Mucosa of descending colon (tissue), 3 donors: ENCODE measurements at regions not wholly inside any gene's neighbourhood (a gene's known extent, or its start where the extent isn't known, plus 50 kb on each side); places are given as distances from the start of the nearest gene placed in this dataset.

Experiments used
- ATAC-seq: fragments of 200-7000 bp; cut with Tn5 transposase; one replicate; pipeline ENCODE4 v1.9.1; 2020; ENCODE audit warnings: mild to moderate bottlenecking, moderate library complexity
- DNase-seq, 3 donors: peaks; one replicate each; pipeline ENCODE4 v3.0.0-alpha.2; 2020
- H3K36me3 ChIP-seq: fragments of 200-600 bp; one replicate; pipeline ENCODE4 v1.8.0; 2021; ENCODE audit warnings: low read depth, mild to moderate bottlenecking
- H3K4me1 ChIP-seq: fragments of 200-600 bp; one replicate; pipeline ENCODE4 v1.8.0; 2021; ENCODE audit warnings: low read depth, mild to moderate bottlenecking
- H3K4me3 ChIP-seq: fragments of 200-600 bp; one replicate; pipeline ENCODE4 v1.8.0; 2021; ENCODE audit warnings: mild to moderate bottlenecking
- H3K9me3 ChIP-seq: fragments of 200-600 bp; one replicate; pipeline ENCODE4 v1.8.0; 2021; ENCODE audit warnings: mild to moderate bottlenecking
- CTCF ChIP-seq: fragments of 200-600 bp; IDR thresholded peaks from one replicate; pipeline ENCODE4 v1.8.0; 2022; ENCODE audit warnings: antibody characterized with exemption, mild to moderate bottlenecking
- intact Hi-C, 2 donors: fragments of 100-400 bp; cut with DNase I in 1 of 2; cut with micrococcal nuclease in 1 of 2; formaldehyde crosslinking; loops; one replicate each; pipeline versions ENCODE4 v1.11.0 to v1.11.1; 2022; cut with DNase I, micrococcal nuclease
- donor health status: DM: no; HTN: no; CAD: no; lungs with moderate emphysema.
- donor health status: DM: no; HTN: no; CAD: no.
- donor health status: DM: no; HTN: yes; CAD: no.

- DNase-seq: no peak
- Histone ChIP-seq H3K4me1 (no peaks in the 10 kb centered on the region), H3K36me3 (no peaks in the 10 kb centered on the region), H3K9me3 (no peaks in the 10 kb centered on the region), H3K4me3 (no peak overlapping the region)
- no peak for ATAC-seq
- no peak for TF ChIP-seq CTCF
- intact Hi-C loops: no loop called here
Observed at GRCh38 chr12:13576935-13577500, 380.5 kb downstream of the EMP1 start.

GRCh38 chr12:13573698-13574321 is 377.3 kb downstream of the EMP1 start:
- intact Hi-C loops: no loop called here
- Histone ChIP-seq H3K9me3 (no peaks in the 10 kb centered on the region), H3K4me1 (no peaks in the 10 kb centered on the region), H3K36me3 (no peaks in the 10 kb centered on the region), H3K4me3 (no peak overlapping the region)
- DNase-seq (no peak), ATAC-seq (peak; percentile 72)
- TF ChIP-seq CTCF: no peak

- H3K4me1 ChIP-seq: no peaks in the 10 kb centered on the region
- intact Hi-C loops: no loop called here
- H3K36me3 ChIP-seq: no peaks in the 10 kb centered on the region
- no peaks in the 10 kb centered on the region for H3K9me3 ChIP-seq
- ATAC-seq (no peak), DNase-seq (no peak)
- no peak overlapping the region for H3K4me3 ChIP-seq
- no peak for TF ChIP-seq CTCF
Observed at GRCh38 chr12:13571035-13571434, 374.5 kb downstream of the EMP1 start.

DNA sequence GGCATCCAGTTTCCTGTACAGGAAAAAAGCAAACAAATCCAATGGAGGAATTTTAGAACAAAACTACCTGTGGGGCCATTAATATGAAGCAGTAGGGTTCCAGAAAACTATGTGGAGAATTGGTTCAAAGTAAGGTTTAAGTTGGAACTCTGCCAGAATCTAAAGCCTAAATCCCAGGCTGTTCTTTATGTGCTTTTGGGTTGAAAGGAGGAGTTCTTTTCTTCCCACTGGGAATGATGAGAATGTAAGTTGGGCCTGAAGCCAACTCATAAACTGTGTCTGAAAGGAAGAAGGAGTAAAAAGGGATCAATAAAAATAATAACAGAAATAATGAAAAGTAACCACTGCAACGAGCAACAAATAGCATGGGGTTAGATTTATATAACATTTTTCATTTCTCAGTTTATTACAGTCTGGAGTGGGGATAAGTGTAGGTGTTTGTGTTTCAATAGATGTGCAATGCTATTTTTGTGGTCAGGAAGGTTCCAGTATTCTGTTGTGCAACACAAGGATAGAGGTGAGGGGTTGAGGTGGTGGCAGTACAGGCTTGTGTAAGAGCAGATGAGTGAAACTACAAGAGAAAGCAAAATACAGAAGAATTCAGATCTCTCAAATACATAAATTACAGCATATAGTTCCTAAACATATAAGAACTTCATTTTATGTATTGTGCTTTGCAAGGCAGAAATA is 373.6 kb downstream of the EMP1 start:
- ATAC-seq (no peak), DNase-seq (no peak)
- H3K4me1 ChIP-seq: no peaks in the 10 kb centered on the region
- TF ChIP-seq CTCF: no peak
- H3K4me3 ChIP-seq: no peak overlapping the region
- H3K36me3 ChIP-seq: no peaks in the 10 kb centered on the region
- no peaks in the 10 kb centered on the region for H3K9me3 ChIP-seq
- intact Hi-C loops: no loop called here

DNA sequence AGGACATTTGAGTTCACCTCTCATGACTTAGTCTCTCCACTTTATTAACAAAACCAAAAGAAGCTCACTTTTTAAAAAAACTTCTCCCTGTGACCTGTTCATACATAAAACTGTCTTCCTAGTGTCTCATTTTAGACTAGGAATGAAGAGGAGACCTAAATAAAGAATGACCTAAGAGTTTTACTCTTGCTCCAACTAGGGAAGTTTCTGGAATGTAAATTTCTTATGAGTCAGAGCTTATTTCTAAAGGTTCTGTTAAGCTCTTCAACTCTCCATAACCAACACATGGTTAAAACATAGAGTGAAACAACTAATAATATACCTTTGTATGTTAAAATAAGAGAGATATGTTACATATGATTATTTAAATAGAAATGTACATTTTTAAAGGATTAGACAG is 369.8 kb downstream of the EMP1 start:
- Histone ChIP-seq H3K36me3 (no peaks in the 10 kb centered on the region), H3K4me1 (no peaks in the 10 kb centered on the region), H3K9me3 (no peaks in the 10 kb centered on the region), H3K4me3 (no peak overlapping the region)
- no peak for DNase-seq
- TF ChIP-seq CTCF: no peak
- intact Hi-C loops: no loop called here
- ATAC-seq: no peak
